MM.1S (cell line): ENCODE measurements at regions not wholly inside any gene's neighbourhood (a gene's known extent, or its start where the extent isn't known, plus 50 kb on each side); places are given as distances from the start of the nearest gene placed in this dataset.

Source experiments
- CTCF ChIP-seq: fragments of 300-600 bp; sonication (generic); IDR thresholded peaks from 2 replicates; pipeline ENCODE4 v1.5.1; 2016; ENCODE audit warnings: antibody characterized with exemption, low read length, mixed read lengths
- EZH2 ChIP-seq: fragments of 300-600 bp; sonication (generic); optimal IDR thresholded peaks from 2 replicates; pipeline ENCODE3; 2017; ENCODE audit warnings: low read depth, mild to moderate bottlenecking, antibody characterized with exemption, low read length, mixed read lengths
- EZH2phosphoT487 ChIP-seq: fragments of 300-600 bp; sonication (generic); IDR thresholded peaks from 2 replicates; pipeline ENCODE4 v1.6.1; 2018; ENCODE audit warnings: antibody characterized with exemption, low read length

- no peak for TF ChIP-seq CTCF
- no peak for TF ChIP-seq EZH2
- no peak for TF ChIP-seq EZH2phosphoT487
These were observed 141.4 kb upstream of the SALL4 start for GRCh38 chr20:51943761-51944160.
